ENCODE measurements at regions not wholly inside any gene's neighbourhood (a gene's known extent, or its start where the extent isn't known, plus 50 kb on each side); places are given as distances from the start of the nearest gene placed in this dataset.

DNA sequence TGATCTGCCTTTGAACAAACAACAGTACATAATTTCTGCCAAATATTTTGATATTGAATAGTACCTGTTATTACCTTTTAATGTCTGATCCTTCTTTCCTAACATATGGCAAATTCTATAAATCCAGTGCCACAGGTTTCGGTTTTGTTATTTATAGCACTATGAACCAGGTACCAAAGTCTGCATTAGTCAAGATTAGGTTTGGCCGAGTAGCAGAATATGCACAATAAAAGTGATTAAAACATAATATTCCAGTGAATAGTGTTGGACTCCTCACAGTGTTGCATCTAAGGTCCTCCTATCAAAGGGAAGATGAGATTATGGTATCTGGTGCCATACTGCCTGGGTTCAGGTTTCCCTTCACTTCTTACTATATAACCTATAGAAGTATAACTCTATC is 599.0 kb downstream of the ZPLD1 start:
- TF ChIP-seq POLR2A (IDR thresholded peaks at IDR 0.05; ENCODE audit: low read length) (no peak), GATA1 (IDR thresholded peaks at IDR 0.05; ENCODE audit: low read depth, low read length) (no peak)
